ENCODE measurements at regions not wholly inside any gene's neighbourhood (a gene's known extent, or its start where the extent isn't known, plus 50 kb on each side); places are given as distances from the start of the nearest gene placed in this dataset.
"Not testable (repeated sequence)": the region's sequence is repeated elsewhere in the genome, so short reads cannot be mapped to it uniquely, and the experiment has no call there.

GRCh38 chr3:110314512-110315114, 757.0 kb upstream of the NECTIN3 start:
- Mint-ChIP-seq H3K9me3 (ENCODE audit: unreplicated experiment) (no peaks in the 10 kb centered on the region), H3K4me3 (ENCODE audit: unreplicated experiment) (no peak overlapping the region), H3K4me1 (ENCODE audit: low read depth, unreplicated experiment) (peaks cover 3% of the 10 kb centered on the region), H3K36me3 (ENCODE audit: unreplicated experiment) (no peaks in the 10 kb centered on the region), H3K27ac (ENCODE audit: unreplicated experiment) (no peak overlapping the region), H3K27me3 (ENCODE audit: unreplicated experiment) (no peaks in the 10 kb centered on the region)
- TF ChIP-seq, protein P1, sequence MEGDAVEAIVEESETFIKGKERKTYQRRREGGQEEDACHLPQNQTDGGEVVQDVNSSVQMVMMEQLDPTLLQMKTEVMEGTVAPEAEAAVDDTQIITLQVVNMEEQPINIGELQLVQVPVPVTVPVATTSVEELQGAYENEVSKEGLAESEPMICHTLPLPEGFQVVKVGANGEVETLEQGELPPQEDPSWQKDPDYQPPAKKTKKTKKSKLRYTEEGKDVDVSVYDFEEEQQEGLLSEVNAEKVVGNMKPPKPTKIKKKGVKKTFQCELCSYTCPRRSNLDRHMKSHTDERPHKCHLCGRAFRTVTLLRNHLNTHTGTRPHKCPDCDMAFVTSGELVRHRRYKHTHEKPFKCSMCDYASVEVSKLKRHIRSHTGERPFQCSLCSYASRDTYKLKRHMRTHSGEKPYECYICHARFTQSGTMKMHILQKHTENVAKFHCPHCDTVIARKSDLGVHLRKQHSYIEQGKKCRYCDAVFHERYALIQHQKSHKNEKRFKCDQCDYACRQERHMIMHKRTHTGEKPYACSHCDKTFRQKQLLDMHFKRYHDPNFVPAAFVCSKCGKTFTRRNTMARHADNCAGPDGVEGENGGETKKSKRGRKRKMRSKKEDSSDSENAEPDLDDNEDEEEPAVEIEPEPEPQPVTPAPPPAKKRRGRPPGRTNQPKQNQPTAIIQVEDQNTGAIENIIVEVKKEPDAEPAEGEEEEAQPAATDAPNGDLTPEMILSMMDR (IDR thresholded peaks at IDR 0.05; ENCODE audit: partially characterized antibody, unreplicated experiment), result peak; percentile 91
- DNase-seq, result peak; percentile 59

- H3K4me3 Mint-ChIP-seq (ENCODE audit: unreplicated experiment), result no peak overlapping the region
- H3K27ac Mint-ChIP-seq (ENCODE audit: unreplicated experiment), result no peak overlapping the region
- H3K27me3 Mint-ChIP-seq (ENCODE audit: unreplicated experiment), result no peaks in the 10 kb centered on the region
- TF ChIP-seq, protein P1 (IDR thresholded peaks at IDR 0.05; ENCODE audit: partially characterized antibody, unreplicated experiment), result no peak
- no peaks in the 10 kb centered on the region for H3K9me3 Mint-ChIP-seq (ENCODE audit: unreplicated experiment)
- DNase-seq, result no peak
- no peaks in the 10 kb centered on the region for H3K4me1 Mint-ChIP-seq (ENCODE audit: low read depth, unreplicated experiment)
- H3K36me3 Mint-ChIP-seq (ENCODE audit: unreplicated experiment), result no peaks in the 10 kb centered on the region
Measured at GRCh38 chr3:110318108-110318507, 753.5 kb upstream of the NECTIN3 start.

DNA sequence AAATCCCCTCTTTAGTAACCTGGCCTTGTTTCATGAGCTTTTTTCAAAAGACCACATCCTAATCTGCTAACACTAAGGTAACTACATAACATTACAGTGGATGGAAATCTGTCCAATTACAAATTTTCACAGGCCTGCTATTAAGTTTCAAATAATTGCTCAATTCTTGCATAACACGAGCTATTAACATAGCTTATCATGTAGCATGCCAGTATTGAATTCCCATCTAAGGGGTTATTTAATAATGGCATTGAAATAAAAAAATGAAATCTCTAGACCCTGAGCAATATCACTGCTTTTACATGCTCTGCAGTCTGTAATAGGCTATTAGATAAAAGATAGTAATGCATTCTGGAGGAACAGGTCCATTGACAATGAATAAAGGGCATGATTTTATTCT, 748.3 kb upstream of the NECTIN3 start:
- Mint-ChIP-seq H3K27ac (ENCODE audit: unreplicated experiment) (no peak overlapping the region), H3K36me3 (ENCODE audit: unreplicated experiment) (no peaks in the 10 kb centered on the region), H3K4me1 (ENCODE audit: low read depth, unreplicated experiment) (no peaks in the 10 kb centered on the region), H3K4me3 (ENCODE audit: unreplicated experiment) (no peak overlapping the region), H3K9me3 (ENCODE audit: unreplicated experiment) (no peaks in the 10 kb centered on the region), H3K27me3 (ENCODE audit: unreplicated experiment) (no peaks in the 10 kb centered on the region)
- DNase-seq, result no peak
- TF ChIP-seq, protein P1 (IDR thresholded peaks at IDR 0.05; ENCODE audit: partially characterized antibody, unreplicated experiment), result no peak

DNA sequence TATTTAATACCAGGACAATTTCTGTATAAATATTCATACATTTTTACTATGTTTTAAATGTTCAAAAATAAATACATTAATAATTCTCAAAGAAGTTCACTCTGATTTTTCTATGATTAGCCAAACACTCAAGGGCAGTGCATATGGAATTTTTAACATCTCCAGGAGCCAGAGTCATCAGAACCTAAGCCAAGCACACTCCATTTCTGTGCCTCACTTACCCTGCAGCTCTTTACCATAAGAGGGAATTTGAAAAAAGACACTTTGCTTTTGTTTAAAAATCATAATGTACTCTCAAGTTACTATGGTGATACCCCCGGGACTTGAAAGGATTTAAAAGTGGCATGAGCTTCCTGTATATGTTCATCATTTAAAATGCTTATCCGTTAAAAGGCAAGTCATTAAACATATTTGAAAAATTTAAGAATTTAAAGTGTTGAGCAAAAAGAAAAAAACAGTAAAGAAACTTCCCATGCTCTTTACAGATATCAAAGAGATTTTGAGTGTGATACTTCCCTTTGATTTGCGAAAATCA, 747.4 kb upstream of the NECTIN3 start:
- no peak overlapping the region for H3K27ac Mint-ChIP-seq (ENCODE audit: unreplicated experiment)
- no peak for DNase-seq
- H3K9me3 Mint-ChIP-seq (ENCODE audit: unreplicated experiment), result no peaks in the 10 kb centered on the region
- no peaks in the 10 kb centered on the region for H3K36me3 Mint-ChIP-seq (ENCODE audit: unreplicated experiment)
- TF ChIP-seq, protein P1 (IDR thresholded peaks at IDR 0.05; ENCODE audit: partially characterized antibody, unreplicated experiment), result no peak
- H3K27me3 Mint-ChIP-seq (ENCODE audit: unreplicated experiment), result no peaks in the 10 kb centered on the region
- no peak overlapping the region for H3K4me3 Mint-ChIP-seq (ENCODE audit: unreplicated experiment)
- H3K4me1 Mint-ChIP-seq (ENCODE audit: low read depth, unreplicated experiment), result no peaks in the 10 kb centered on the region

- no peak for DNase-seq
- Mint-ChIP-seq H3K27ac (ENCODE audit: unreplicated experiment) (no peak overlapping the region), H3K27me3 (ENCODE audit: unreplicated experiment) (no peaks in the 10 kb centered on the region), H3K4me3 (ENCODE audit: unreplicated experiment) (no peak overlapping the region), H3K36me3 (ENCODE audit: unreplicated experiment) (peaks cover 2% of the 10 kb centered on the region), H3K4me1 (ENCODE audit: low read depth, unreplicated experiment) (no peaks in the 10 kb centered on the region), H3K9me3 (ENCODE audit: unreplicated experiment) (peaks cover 1% of the 10 kb centered on the region)
- TF ChIP-seq, protein P1 (IDR thresholded peaks at IDR 0.05; ENCODE audit: partially characterized antibody, unreplicated experiment), result no peak
Measured at GRCh38 chr3:110327870-110328269, 743.7 kb upstream of the NECTIN3 start.

GRCh38 chr3:110331562-110331961, 740.1 kb upstream of the NECTIN3 start:
- not testable (repeated sequence) for H3K4me3 Mint-ChIP-seq (ENCODE audit: unreplicated experiment); H3K36me3 Mint-ChIP-seq (ENCODE audit: unreplicated experiment); H3K4me1 Mint-ChIP-seq (ENCODE audit: low read depth, unreplicated experiment); DNase-seq; H3K9me3 Mint-ChIP-seq (ENCODE audit: unreplicated experiment); H3K27me3 Mint-ChIP-seq (ENCODE audit: unreplicated experiment); H3K27ac Mint-ChIP-seq (ENCODE audit: unreplicated experiment)
